B cell (primary cell): ENCODE measurements at regions not wholly inside any gene's neighbourhood (a gene's known extent, or its start where the extent isn't known, plus 50 kb on each side); places are given as distances from the start of the nearest gene placed in this dataset.

ENCODE experiments used
- CTCF ChIP-seq: fragments of 200-600 bp; IDR thresholded peaks from one replicate; pipeline ENCODE4 v1.8.0; 2022; ENCODE audit warnings: antibody characterized with exemption, mild to moderate bottlenecking
- EZH2 ChIP-seq: IDR thresholded peaks from 2 replicates; pipeline ENCODE4 v1.6.1; 2012; ENCODE audit warnings: borderline replicate concordance, low read depth, mild to moderate bottlenecking, moderate library complexity, low read length; ENCODE audit not compliant: insufficient read depth, poor library complexity, severe bottlenecking

GRCh38 chr12:28987538-28988324 lies 161.3 kb upstream of the FAR2 start:
- no peak for TF ChIP-seq CTCF
- TF ChIP-seq EZH2 = no peak
